Endodermal cell (in vitro differentiated cells): ENCODE measurements at regions not wholly inside any gene's neighbourhood (a gene's known extent, or its start where the extent isn't known, plus 50 kb on each side); places are given as distances from the start of the nearest gene placed in this dataset.

ENCODE experiments used
- DNase-seq: peaks from one replicate; pipeline ENCODE4 v3.0.0-alpha.2; 2017
- H3K27ac ChIP-seq: 2 replicates; pipeline ENCODE4 v1.5.1; 2013; ENCODE audit warnings: mild to moderate bottlenecking, low read depth, low read length, moderate library complexity
- H3K27me3 ChIP-seq: 2 replicates; pipeline ENCODE4 v1.6.1; 2013; ENCODE audit warnings: mild to moderate bottlenecking, low read length, moderate library complexity; ENCODE audit not compliant: insufficient read depth, control insufficient read depth, poor library complexity, severe bottlenecking
- H3K36me3 ChIP-seq: 2 replicates; pipeline ENCODE4 v1.7.0; 2013; ENCODE audit warnings: mild to moderate bottlenecking, low read length, moderate library complexity; ENCODE audit not compliant: control insufficient read depth, insufficient read depth
- H3K4me1 ChIP-seq: one replicate; pipeline ENCODE4 v1.7.0; 2013; ENCODE audit warnings: low read length; ENCODE audit not compliant: control insufficient read depth, insufficient read depth
- H3K4me3 ChIP-seq: 2 replicates; pipeline ENCODE4 v1.5.1; 2013; ENCODE audit warnings: mild to moderate bottlenecking, low read length, moderate library complexity
- H3K9ac ChIP-seq: 2 replicates; pipeline ENCODE4 v1.6.1; 2013; ENCODE audit warnings: mild to moderate bottlenecking, low read length, moderate library complexity; ENCODE audit not compliant: poor library complexity, severe bottlenecking; ENCODE audit errors: extremely low read depth
- H3K9me3 ChIP-seq: 2 replicates; pipeline ENCODE4 v1.6.1; 2013; ENCODE audit warnings: mild to moderate bottlenecking, low read length, moderate library complexity; ENCODE audit not compliant: control insufficient read depth
- H3K27ac Mint-ChIP-seq: 2 replicates; pipeline ENCODE4 v1.8.0; 2020; ENCODE audit warnings: mixed read lengths
- H3K27me3 Mint-ChIP-seq: 2 replicates; pipeline ENCODE4 v1.8.0; 2021; ENCODE audit warnings: mild to moderate bottlenecking, mixed read lengths; ENCODE audit not compliant: insufficient read depth
- H3K36me3 Mint-ChIP-seq: 2 replicates; pipeline ENCODE4 v1.8.0; 2020; ENCODE audit warnings: low read depth, mixed read lengths
- H3K4me1 Mint-ChIP-seq: 2 replicates; pipeline ENCODE4 v1.8.0; 2020; ENCODE audit warnings: mixed read lengths
- H3K4me3 Mint-ChIP-seq: 2 replicates; pipeline ENCODE4 v1.8.0; 2020; ENCODE audit warnings: mild to moderate bottlenecking, moderate library complexity, mixed read lengths
- H3K9me3 Mint-ChIP-seq: 2 replicates; pipeline ENCODE4 v1.8.0; 2020; ENCODE audit warnings: mild to moderate bottlenecking, mixed read lengths
- CTCF ChIP-seq: fragments of 200-600 bp; sonication (generic); conservative IDR thresholded peaks from 2 replicates; pipeline ENCODE4 v1.5.0; 2021; ENCODE audit warnings: antibody characterized with exemption, mild to moderate bottlenecking
- WGBS, 2 experiments: methylation state at CpG; one replicate each; pipeline versions ENCODE4 v1.1.5 to v1.1.7; 2013; ENCODE audit warnings: missing lambda C conversion rate in 2 of 2, mixed read lengths in 1 of 2; ENCODE audit not compliant: insufficient coverage in 1 of 2, insufficient read length in 1 of 2; 5-methylcytosine and 5-hydroxymethylcytosine counted together

GRCh38 chr12:115210533-115211252, 526.7 kb upstream of the TBX3 start:
- WGBS, 2 experiments, result 86 to 89% methylated on average over 1 to 3 of the region's 3 CpGs
- no peak overlapping the region for H3K4me3 Mint-ChIP-seq
- no peaks in the 10 kb centered on the region for H3K36me3 ChIP-seq
- peaks cover 25% of the 10 kb centered on the region for H3K4me1 Mint-ChIP-seq
- peak; percentile 37 for DNase-seq
- no peaks in the 10 kb centered on the region for H3K36me3 Mint-ChIP-seq
- peaks cover 6% of the 10 kb centered on the region for H3K4me1 ChIP-seq
- no peak overlapping the region for H3K9ac ChIP-seq
- no peak overlapping the region for H3K27ac ChIP-seq
- no peak overlapping the region for H3K4me3 ChIP-seq
- no peaks in the 10 kb centered on the region for H3K9me3 Mint-ChIP-seq
- H3K27me3 Mint-ChIP-seq, result peaks cover 46% of the 10 kb centered on the region
- no peak for TF ChIP-seq CTCF
- peaks cover 23% of the 10 kb centered on the region for H3K27me3 ChIP-seq
- H3K9me3 ChIP-seq, result peaks cover 9% of the 10 kb centered on the region
- no peak overlapping the region for H3K27ac Mint-ChIP-seq

- H3K27ac Mint-ChIP-seq, result no peak overlapping the region
- H3K9ac ChIP-seq, result no peak overlapping the region
- peaks cover 9% of the 10 kb centered on the region for H3K9me3 ChIP-seq
- H3K4me3 ChIP-seq, result no peak overlapping the region
- H3K4me1 ChIP-seq, result peaks cover 6% of the 10 kb centered on the region
- no peak overlapping the region for H3K27ac ChIP-seq
- peaks cover 23% of the 10 kb centered on the region for H3K27me3 ChIP-seq
- H3K9me3 Mint-ChIP-seq, result no peaks in the 10 kb centered on the region
- TF ChIP-seq CTCF, result no peak
- peaks cover 57% of the 10 kb centered on the region for H3K27me3 Mint-ChIP-seq
- no peaks in the 10 kb centered on the region for H3K36me3 Mint-ChIP-seq
- H3K4me1 Mint-ChIP-seq, result peaks cover 32% of the 10 kb centered on the region
- H3K4me3 Mint-ChIP-seq, result no peak overlapping the region
- DNase-seq, result peak; percentile 33
- WGBS, 2 experiments, result 71 to 85% methylated on average over 7 to 8 of the region's 8 CpGs
- H3K36me3 ChIP-seq, result no peaks in the 10 kb centered on the region
These were observed 525.3 kb upstream of the TBX3 start for GRCh38 chr12:115209230-115209629.

- Histone ChIP-seq H3K27ac (no peak overlapping the region), H3K36me3 (no peaks in the 10 kb centered on the region), H3K4me1 (peaks cover 6% of the 10 kb centered on the region), H3K4me3 (no peak overlapping the region), H3K27me3 (peaks cover 30% of the 10 kb centered on the region), H3K9me3 (peaks cover 9% of the 10 kb centered on the region), H3K9ac (no peak overlapping the region)
- no peaks in the 10 kb centered on the region for H3K9me3 Mint-ChIP-seq
- H3K27ac Mint-ChIP-seq, result no peak overlapping the region
- DNase-seq, result peak; percentile 77
- no peak overlapping the region for H3K4me3 Mint-ChIP-seq
- TF ChIP-seq CTCF, result peak; percentile 54
- WGBS, 2 experiments, result 85 to 97% methylated on average over 6 of the region's 6 CpGs
- H3K4me1 Mint-ChIP-seq, result peaks cover 25% of the 10 kb centered on the region
- no peaks in the 10 kb centered on the region for H3K36me3 Mint-ChIP-seq
- peaks cover 64% of the 10 kb centered on the region for H3K27me3 Mint-ChIP-seq
These were observed 524.1 kb upstream of the TBX3 start for GRCh38 chr12:115208098-115208497.
